Kidney (tissue), 13 donors: ENCODE measurements at regions not wholly inside any gene's neighbourhood (a gene's known extent, or its start where the extent isn't known, plus 50 kb on each side); places are given as distances from the start of the nearest gene placed in this dataset.

ENCODE experiments used
- DNase-seq, 5 donors: peaks; one replicate each; pipeline ENCODE4 v3.0.0-alpha.2; 2013 to 2020
- FAIRE-seq: peaks from 2 replicates; lab custom pipeline; 2012; peaks lifted over from hg19 to GRCh38; lab: Jason Lieb, UNC
- H3K27ac ChIP-seq, 2 donors: one replicate each; pipeline ENCODE4 v1.7.0; 2013; ENCODE audit warnings: low read depth in 2 of 2, low read length in 2 of 2, inconsistent platforms in 1 of 2
- H3K27me3 ChIP-seq: one replicate; pipeline ENCODE4 v1.7.1; 2013; ENCODE audit warnings: low read length, inconsistent platforms; ENCODE audit not compliant: control insufficient read depth, insufficient read depth
- H3K36me3 ChIP-seq, 3 donors: one replicate each; pipeline versions ENCODE4 v1.7.0 to v1.7.1; 2013; ENCODE audit warnings: low read length in 3 of 3, control low read depth in 1 of 3, inconsistent platforms in 1 of 3; ENCODE audit not compliant: insufficient read depth in 3 of 3, control insufficient read depth in 2 of 3
- H3K4me1 ChIP-seq, 3 donors: one replicate each; pipeline versions ENCODE4 v1.7.0 to v1.7.1; 2013; ENCODE audit warnings: low read length in 3 of 3, inconsistent platforms in 1 of 3, low read depth in 1 of 3; ENCODE audit not compliant: control insufficient read depth in 2 of 3, insufficient read depth in 2 of 3
- H3K4me3 ChIP-seq, 3 donors: one replicate each; pipeline versions ENCODE4 v1.7.0 to v1.8.1; 2013; ENCODE audit warnings: low read length in 3 of 3, control low read depth in 1 of 3, inconsistent platforms in 1 of 3
- H3K9ac ChIP-seq, 3 donors: one replicate each; pipeline versions ENCODE4 v1.7.0 to v1.7.1; 2013; ENCODE audit warnings: low read length in 3 of 3, control low read depth in 1 of 3, inconsistent platforms in 1 of 3
- H3K9me3 ChIP-seq, 3 donors: one replicate each; pipeline versions ENCODE4 v1.7.0 to v1.7.1; 2013; ENCODE audit warnings: low read length in 3 of 3, control low read depth in 1 of 3, inconsistent platforms in 1 of 3; ENCODE audit not compliant: control insufficient read depth in 2 of 3, insufficient read depth in 1 of 3
- CTCF ChIP-seq: IDR thresholded peaks from 3 replicates; pipeline ENCODE4 v1.5.1; 2012; ENCODE audit warnings: mild to moderate bottlenecking, moderate library complexity, borderline replicate concordance; ENCODE audit not compliant: insufficient read depth; ENCODE audit errors: extremely low read depth
- intact Hi-C: fragments of 100-400 bp; cut with DNase I; formaldehyde crosslinking; loops from one replicate; pipeline ENCODE4 v1.11.1; 2022
- donor health status: control.
- donor health status: control.
- donor health status: control.
- donor health status: control.
- donor health status: control.
- donor health status: DM: yes; HTN: yes; CAD: no.
- donor health status: Normal renal cell carcinoma (clear cell type).

- no peak overlapping the region for H3K9ac ChIP-seq
- DNase-seq = no peak
- no peaks in the 10 kb centered on the region for H3K9me3 ChIP-seq
- H3K27ac ChIP-seq = no peak overlapping the region
- FAIRE-seq = no peak
- H3K36me3 ChIP-seq = no peaks in the 10 kb centered on the region
- no peaks in the 10 kb centered on the region for H3K27me3 ChIP-seq
- intact Hi-C loops = no loop called here
- H3K4me3 ChIP-seq = no peak overlapping the region
- no peak for TF ChIP-seq CTCF
- no peaks in the 10 kb centered on the region for H3K4me1 ChIP-seq
These were observed 228.6 kb upstream of the E2F7 start for GRCh38 chr12:77294016-77294415.

DNA sequence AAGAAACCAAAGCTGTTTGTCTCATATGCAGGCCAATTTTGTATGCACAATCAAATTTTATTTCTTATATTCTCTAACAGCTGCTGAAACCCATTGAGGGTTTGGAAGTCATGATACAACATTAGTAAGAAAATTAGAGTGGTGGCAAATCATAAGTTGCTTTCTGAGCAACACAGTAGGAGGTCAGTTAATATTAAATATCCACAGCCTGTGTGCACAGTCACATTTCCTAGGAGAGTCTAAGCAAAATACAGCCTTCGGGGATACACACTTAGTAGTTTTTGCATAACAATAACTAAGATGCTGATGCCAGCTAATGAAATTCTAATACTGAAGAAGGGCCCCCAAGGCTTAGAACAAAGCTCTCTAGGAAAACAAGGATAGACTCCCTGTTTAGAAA is 209.6 kb upstream of the E2F7 start:
- FAIRE-seq (no peak), DNase-seq (no peak)
- Histone ChIP-seq H3K27me3 (no peaks in the 10 kb centered on the region), H3K36me3 (no peaks in the 10 kb centered on the region), H3K4me1 (no peaks in the 10 kb centered on the region), H3K4me3 (no peak overlapping the region), H3K9ac (no peak overlapping the region), H3K27ac (no peak overlapping the region), H3K9me3 (no peaks in the 10 kb centered on the region)
- no peak for TF ChIP-seq CTCF
- intact Hi-C loops = no loop called here

- intact Hi-C loops = no loop called here
- no peaks in the 10 kb centered on the region for H3K4me1 ChIP-seq
- H3K27me3 ChIP-seq = no peaks in the 10 kb centered on the region
- no peak overlapping the region for H3K9ac ChIP-seq
- TF ChIP-seq CTCF = no peak
- DNase-seq = no peak
- H3K27ac ChIP-seq = no peak overlapping the region
- H3K9me3 ChIP-seq = no peaks in the 10 kb centered on the region
- no peaks in the 10 kb centered on the region for H3K36me3 ChIP-seq
- FAIRE-seq = no peak
- no peak overlapping the region for H3K4me3 ChIP-seq
These were observed 208.5 kb upstream of the E2F7 start for GRCh38 chr12:77273898-77274297.

DNA sequence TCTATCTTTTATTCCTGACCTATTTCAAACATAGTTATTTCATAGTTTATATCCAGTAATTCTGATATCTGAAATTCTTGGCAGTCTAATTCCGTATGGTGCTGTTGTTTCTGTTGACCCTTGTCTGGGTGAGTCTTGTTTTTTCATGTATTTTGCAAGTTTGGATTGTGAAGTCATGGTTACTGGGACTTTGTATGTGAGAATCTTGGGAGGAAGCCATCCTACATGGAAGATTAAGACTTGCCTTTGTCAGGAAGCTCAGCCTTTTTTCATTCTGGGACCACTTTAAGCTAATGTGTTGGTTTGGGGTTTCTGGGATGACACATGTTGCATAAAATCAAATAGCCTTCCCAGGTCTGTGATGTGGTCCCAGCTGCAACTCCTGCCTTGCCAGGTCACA is 191.6 kb upstream of the E2F7 start:
- TF ChIP-seq CTCF = no peak
- intact Hi-C loops = no loop called here
- Histone ChIP-seq H3K4me3 (no peak overlapping the region), H3K9ac (no peak overlapping the region), H3K9me3 (peaks cover 0 to 2% (median 0%) of the 10 kb centered on the region in 3 donors), H3K27me3 (no peaks in the 10 kb centered on the region), H3K27ac (no peak overlapping the region), H3K36me3 (no peaks in the 10 kb centered on the region), H3K4me1 (no peaks in the 10 kb centered on the region)
- FAIRE-seq (no peak), DNase-seq (peak in 1 of 5 donors; percentile 0)
